ENCODE measurements at regions not wholly inside any gene's neighbourhood (a gene's known extent, or its start where the extent isn't known, plus 50 kb on each side); places are given as distances from the start of the nearest gene placed in this dataset.
A peak's percentile ranks its signal among the peaks of the same experiment; 100 is the strongest.

DNA sequence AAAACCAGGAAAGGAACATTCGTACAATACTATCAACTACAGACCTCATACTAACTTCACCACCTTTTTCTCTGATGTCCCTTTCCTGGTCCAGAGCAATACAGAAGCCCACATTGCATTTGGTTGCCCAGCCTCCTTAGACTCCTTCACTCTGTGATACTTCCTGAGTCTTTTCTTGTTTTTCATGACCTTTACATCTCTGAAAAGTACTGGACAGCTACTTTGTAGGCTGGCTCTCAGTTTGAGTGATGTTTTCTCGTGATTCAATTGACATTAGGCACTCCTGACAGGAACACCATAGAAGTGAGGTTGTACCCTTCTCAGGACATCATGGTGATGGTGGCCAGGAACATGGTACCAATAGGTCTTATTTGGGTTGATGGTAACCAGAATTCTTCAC is 185.9 kb upstream of the SLC39A10 start:
- TF ChIP-seq, protein P1, sequence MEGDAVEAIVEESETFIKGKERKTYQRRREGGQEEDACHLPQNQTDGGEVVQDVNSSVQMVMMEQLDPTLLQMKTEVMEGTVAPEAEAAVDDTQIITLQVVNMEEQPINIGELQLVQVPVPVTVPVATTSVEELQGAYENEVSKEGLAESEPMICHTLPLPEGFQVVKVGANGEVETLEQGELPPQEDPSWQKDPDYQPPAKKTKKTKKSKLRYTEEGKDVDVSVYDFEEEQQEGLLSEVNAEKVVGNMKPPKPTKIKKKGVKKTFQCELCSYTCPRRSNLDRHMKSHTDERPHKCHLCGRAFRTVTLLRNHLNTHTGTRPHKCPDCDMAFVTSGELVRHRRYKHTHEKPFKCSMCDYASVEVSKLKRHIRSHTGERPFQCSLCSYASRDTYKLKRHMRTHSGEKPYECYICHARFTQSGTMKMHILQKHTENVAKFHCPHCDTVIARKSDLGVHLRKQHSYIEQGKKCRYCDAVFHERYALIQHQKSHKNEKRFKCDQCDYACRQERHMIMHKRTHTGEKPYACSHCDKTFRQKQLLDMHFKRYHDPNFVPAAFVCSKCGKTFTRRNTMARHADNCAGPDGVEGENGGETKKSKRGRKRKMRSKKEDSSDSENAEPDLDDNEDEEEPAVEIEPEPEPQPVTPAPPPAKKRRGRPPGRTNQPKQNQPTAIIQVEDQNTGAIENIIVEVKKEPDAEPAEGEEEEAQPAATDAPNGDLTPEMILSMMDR (IDR thresholded peaks at IDR 0.05; ENCODE audit: extremely low read depth, insufficient read depth, missing control alignments): no peak
- DNase-seq (ENCODE audit: low spot score): no peak
- in situ Hi-C loops (cut with MboI; ENCODE audit: low pct_unique_long_range_greater_than_20kb, low sequenced_read_pairs, unreplicated experiment): no loop called here

DNA sequence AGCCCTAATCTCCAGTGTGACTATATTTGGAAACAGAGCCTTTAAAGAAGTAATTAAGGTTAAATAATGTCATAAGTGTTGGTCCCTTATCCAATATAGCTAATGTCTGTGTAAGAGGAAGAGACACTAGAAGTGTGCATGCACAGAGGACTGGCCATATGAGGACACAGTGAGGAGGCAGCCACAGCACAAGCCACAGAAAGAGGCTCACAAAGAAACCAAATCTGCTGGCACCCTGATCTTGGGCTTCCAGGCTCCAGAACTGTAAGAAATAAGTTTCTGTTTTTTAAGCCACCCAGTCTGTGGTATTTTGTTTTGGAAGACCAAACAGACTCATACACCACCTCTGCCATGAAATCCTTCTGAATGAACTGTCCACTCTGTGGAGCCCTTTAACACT is 186.4 kb upstream of the SLC39A10 start:
- TF ChIP-seq, protein P1 (IDR thresholded peaks at IDR 0.05; ENCODE audit: extremely low read depth, insufficient read depth, missing control alignments): no peak
- no peak for DNase-seq (ENCODE audit: low spot score)
- in situ Hi-C loops (cut with MboI; ENCODE audit: low pct_unique_long_range_greater_than_20kb, low sequenced_read_pairs, unreplicated experiment): no loop called here

DNA sequence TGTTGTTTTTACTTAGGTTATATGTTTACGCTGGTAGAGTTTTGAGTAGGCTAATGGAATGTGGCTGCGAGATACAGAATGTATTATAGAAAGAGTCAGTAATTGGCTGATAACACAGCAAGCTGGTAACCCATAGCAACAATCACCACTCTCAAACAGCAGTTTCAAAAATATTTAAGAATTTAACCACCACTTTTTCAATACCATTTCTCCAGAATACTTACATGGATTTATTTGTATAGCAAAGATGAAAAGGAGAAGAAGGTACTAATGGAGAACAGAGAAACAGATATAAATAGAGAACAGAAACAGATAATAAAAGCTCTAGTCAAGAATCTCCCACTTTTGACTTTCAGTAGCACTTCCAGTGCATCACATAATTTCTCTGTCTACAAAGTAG is 188.3 kb upstream of the SLC39A10 start:
- TF ChIP-seq, protein P1 (IDR thresholded peaks at IDR 0.05; ENCODE audit: extremely low read depth, insufficient read depth, missing control alignments): no peak
- in situ Hi-C loops (cut with MboI; ENCODE audit: low pct_unique_long_range_greater_than_20kb, low sequenced_read_pairs, unreplicated experiment): no loop called here
- peak; percentile 14 for DNase-seq (ENCODE audit: low spot score)

DNA sequence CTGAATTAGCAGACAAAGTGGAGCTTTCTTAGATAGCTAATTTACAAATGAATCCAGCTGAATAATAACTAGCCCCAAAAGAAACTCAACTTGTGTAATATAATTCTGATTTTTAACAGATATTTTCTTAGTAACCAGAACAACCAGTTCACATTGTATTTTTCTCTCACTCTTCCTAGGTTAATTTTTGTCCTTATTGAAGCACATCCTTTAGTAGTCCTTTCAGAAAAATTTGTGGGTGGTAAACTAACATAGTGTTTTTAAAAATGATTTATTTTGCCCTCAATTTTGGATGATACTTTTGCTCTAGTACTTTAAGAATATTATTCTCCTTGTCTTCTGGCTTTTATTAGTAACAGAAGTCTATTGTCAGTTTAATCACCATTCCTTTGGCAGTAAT is 190.6 kb upstream of the SLC39A10 start:
- in situ Hi-C loops (cut with MboI; ENCODE audit: low pct_unique_long_range_greater_than_20kb, low sequenced_read_pairs, unreplicated experiment): no loop called here
- DNase-seq (ENCODE audit: low spot score): no peak
- TF ChIP-seq, protein P1 (IDR thresholded peaks at IDR 0.05; ENCODE audit: extremely low read depth, insufficient read depth, missing control alignments): no peak

DNA sequence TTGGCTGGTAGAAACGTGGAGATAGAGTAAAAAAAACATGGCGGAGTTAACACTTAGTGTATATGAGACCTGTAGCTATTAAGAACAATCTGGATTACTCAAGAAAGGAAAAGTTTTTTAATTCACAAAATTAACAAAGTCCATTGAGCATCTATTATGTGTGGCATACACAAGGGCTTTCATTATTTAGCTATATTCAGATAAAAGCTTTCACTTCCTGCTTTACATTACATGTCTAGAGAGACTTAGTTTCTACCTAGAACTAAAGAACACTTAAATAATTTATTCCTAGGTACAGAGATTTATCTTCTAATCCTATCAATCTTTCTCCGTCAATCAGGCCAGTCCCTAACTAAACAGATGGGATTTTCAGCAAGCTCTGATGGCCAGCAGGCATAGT is 196.0 kb upstream of the SLC39A10 start:
- no peak for DNase-seq (ENCODE audit: low spot score)
- TF ChIP-seq, protein P1 (IDR thresholded peaks at IDR 0.05; ENCODE audit: extremely low read depth, insufficient read depth, missing control alignments): no peak
- in situ Hi-C loops (cut with MboI; ENCODE audit: low pct_unique_long_range_greater_than_20kb, low sequenced_read_pairs, unreplicated experiment): no loop called here

DNA sequence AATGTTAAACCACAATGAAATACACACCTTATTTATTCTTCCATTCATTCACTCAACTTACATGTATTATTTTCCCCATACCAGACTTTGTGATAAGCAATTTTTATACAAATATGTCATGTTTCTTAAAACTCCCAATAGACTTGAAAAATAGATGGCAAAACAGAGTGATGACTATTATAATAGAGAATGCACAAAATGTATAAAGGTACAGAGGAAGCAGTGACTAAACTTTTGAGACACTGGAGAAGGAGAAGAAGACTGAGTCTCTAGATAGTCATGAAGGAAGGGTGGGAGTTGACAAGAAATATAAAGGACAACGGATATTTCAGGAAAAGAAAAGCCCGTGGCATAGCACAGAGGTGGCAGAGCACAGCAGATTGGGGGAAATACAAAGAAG is 198.1 kb upstream of the SLC39A10 start:
- in situ Hi-C loops (cut with MboI; ENCODE audit: low pct_unique_long_range_greater_than_20kb, low sequenced_read_pairs, unreplicated experiment): no loop called here
- no peak for DNase-seq (ENCODE audit: low spot score)
- TF ChIP-seq, protein P1 (IDR thresholded peaks at IDR 0.05; ENCODE audit: extremely low read depth, insufficient read depth, missing control alignments): no peak

DNA sequence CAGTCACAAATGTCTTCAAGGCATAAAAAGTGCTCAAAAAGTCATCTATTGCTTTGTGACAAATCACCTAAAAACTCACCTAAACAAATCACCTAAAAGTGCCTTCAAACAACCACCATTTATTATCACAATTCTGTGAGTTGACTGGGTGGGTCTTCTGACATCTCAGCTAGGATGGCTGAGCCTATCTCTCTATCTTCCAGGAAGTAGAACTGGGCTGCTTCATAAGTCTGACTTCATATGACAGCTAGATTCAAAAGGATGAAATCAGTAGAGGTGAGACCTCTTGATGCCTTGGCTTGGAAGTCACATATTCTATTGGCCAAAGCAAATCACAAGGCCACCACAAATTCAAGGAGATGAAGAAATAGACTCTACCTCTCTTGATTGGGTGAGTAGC is 199.2 kb upstream of the SLC39A10 start:
- in situ Hi-C loops (cut with MboI; ENCODE audit: low pct_unique_long_range_greater_than_20kb, low sequenced_read_pairs, unreplicated experiment): no loop called here
- no peak for DNase-seq (ENCODE audit: low spot score)
- TF ChIP-seq, protein P1 (IDR thresholded peaks at IDR 0.05; ENCODE audit: extremely low read depth, insufficient read depth, missing control alignments): no peak
